GM23338 (cell line): ENCODE measurements at regions not wholly inside any gene's neighbourhood (a gene's known extent, or its start where the extent isn't known, plus 50 kb on each side); places are given as distances from the start of the nearest gene placed in this dataset.

Experiments
- ATAC-seq: fragments of 200-7000 bp; cut with Tn5 transposase; 3 replicates; pipeline ENCODE4 v1.9.1; 2020
- DNase-seq: peaks from one replicate; pipeline ENCODE4 v3.0.0-alpha.2; 2015; ENCODE audit warnings: low spot score
- H2AFZ ChIP-seq: fragments of 200-600 bp; sonication (generic); 2 replicates; pipeline ENCODE4 v1.8.0; 2016; ENCODE audit warnings: antibody characterized with exemption, mild to moderate bottlenecking, moderate library complexity
- H3F3A ChIP-seq: fragments of 200-600 bp; sonication (generic); replicated peaks from 2 replicates; pipeline ENCODE4 v1.8.0; 2017; ENCODE audit warnings: antibody characterized with exemption, mixed run types, low read depth
- H3K27ac ChIP-seq: fragments of 200-600 bp; sonication (generic); 2 replicates; pipeline ENCODE4 v1.6.1; 2016; ENCODE audit warnings: low read depth
- H3K27me3 ChIP-seq: fragments of 200-600 bp; sonication (generic); 2 replicates; pipeline ENCODE4 v1.8.0; 2016; ENCODE audit warnings: mild to moderate bottlenecking, mixed run types, moderate library complexity; ENCODE audit not compliant: insufficient read depth
- H3K36me3 ChIP-seq: fragments of 200-600 bp; sonication (generic); 2 replicates; pipeline ENCODE4 v1.8.0; 2016; ENCODE audit warnings: mild to moderate bottlenecking; ENCODE audit not compliant: insufficient read depth
- H3K4me1 ChIP-seq: fragments of 200-600 bp; sonication (generic); 2 replicates; pipeline ENCODE4 v1.8.0; 2016; ENCODE audit warnings: mild to moderate bottlenecking, moderate library complexity; ENCODE audit not compliant: insufficient read depth
- H3K4me2 ChIP-seq: fragments of 200-600 bp; sonication (generic); 2 replicates; pipeline ENCODE4 v1.7.1; 2017; ENCODE audit warnings: mixed run types
- H3K4me3 ChIP-seq: fragments of 200-600 bp; sonication (generic); 2 replicates; pipeline ENCODE4 v1.6.1; 2016; ENCODE audit warnings: mixed run types
- H3K79me2 ChIP-seq: fragments of 200-600 bp; sonication (generic); replicated peaks from 2 replicates; pipeline ENCODE4 v1.8.0; 2017; ENCODE audit warnings: mild to moderate bottlenecking; ENCODE audit not compliant: insufficient read depth
- H3K9me2 ChIP-seq: fragments of 200-600 bp; sonication (generic); 2 replicates; pipeline ENCODE4 v1.8.0; 2017; ENCODE audit not compliant: insufficient read depth
- H4K20me1 ChIP-seq: fragments of 200-600 bp; sonication (generic); replicated peaks from 2 replicates; pipeline ENCODE4 v1.8.0; 2017; ENCODE audit warnings: mild to moderate bottlenecking; ENCODE audit not compliant: insufficient read depth
- H3K27ac Mint-ChIP-seq: 2 replicates; pipeline ENCODE4 v1.8.0; 2020; ENCODE audit warnings: inconsistent platforms, mild to moderate bottlenecking, moderate library complexity, mixed read lengths
- H3K27me3 Mint-ChIP-seq: 3 replicates; pipeline ENCODE4 v1.8.0; 2022; ENCODE audit warnings: low read depth, mild to moderate bottlenecking, moderate library complexity, mixed read lengths, inconsistent platforms; ENCODE audit not compliant: insufficient read depth, poor library complexity
- H3K36me3 Mint-ChIP-seq: 3 replicates; pipeline ENCODE4 v1.8.0; 2021; ENCODE audit warnings: low read depth, mild to moderate bottlenecking, inconsistent platforms, moderate library complexity, mixed read lengths
- H3K4me1 Mint-ChIP-seq: 3 replicates; pipeline ENCODE4 v1.8.0; 2020; ENCODE audit warnings: mild to moderate bottlenecking, inconsistent platforms, mixed read lengths
- H3K4me3 Mint-ChIP-seq: 3 replicates; pipeline ENCODE4 v1.8.0; 2021; ENCODE audit warnings: moderate library complexity, mild to moderate bottlenecking, inconsistent platforms, mixed read lengths
- H3K9me3 Mint-ChIP-seq: 3 replicates; pipeline ENCODE4 v1.8.0; 2020; ENCODE audit warnings: moderate library complexity, mild to moderate bottlenecking, inconsistent platforms, mixed read lengths
- CREB1 ChIP-seq: fragments of 250-450 bp; sonication (Bioruptor Pico); IDR thresholded peaks from 2 replicates; pipeline ENCODE4 v1.5.0; 2020; ENCODE audit warnings: low read depth, mild to moderate bottlenecking, moderate library complexity
- CTCF ChIP-seq, 2 experiments: fragments of 200-600 bp in 1 of 2; sonication (generic) in 1 of 2; conservative IDR thresholded peaks; 2 replicates each; pipeline versions ENCODE4 v1.5.1 to v1.6.1; 2016 to 2017; ENCODE audit warnings: antibody characterized with exemption in 2 of 2, low read depth in 2 of 2, mild to moderate bottlenecking in 2 of 2, moderate library complexity in 1 of 2
- ETS1 ChIP-seq: IDR thresholded peaks from 2 replicates; pipeline ENCODE4 v1.6.1; 2016; ENCODE audit warnings: antibody characterized with exemption
- EZH2 ChIP-seq: fragments of 200-600 bp; sonication (generic); IDR thresholded peaks from one replicate; pipeline ENCODE4 v1.8.0; 2017; ENCODE audit warnings: antibody characterized with exemption, mild to moderate bottlenecking, low read depth; ENCODE audit not compliant: unreplicated experiment
- EZH2phosphoT487 ChIP-seq: fragments of 200-600 bp; sonication (generic); IDR thresholded peaks from one replicate; pipeline ENCODE4 v1.8.1; 2018; ENCODE audit warnings: antibody characterized with exemption; ENCODE audit not compliant: unreplicated experiment
- JUNB ChIP-seq: IDR thresholded peaks from one replicate; pipeline ENCODE4 v1.6.1; 2016; ENCODE audit warnings: antibody characterized with exemption; ENCODE audit not compliant: unreplicated experiment
- NANOG ChIP-seq: IDR thresholded peaks from 2 replicates; pipeline ENCODE4 v1.6.1; 2016; ENCODE audit warnings: antibody characterized with exemption, borderline replicate concordance
- POLR2AphosphoS5 ChIP-seq: IDR thresholded peaks from 2 replicates; pipeline ENCODE4 v1.6.1; 2016; ENCODE audit warnings: antibody characterized with exemption, low read depth
- ZNF114 ChIP-seq: fragments of 250-450 bp; sonication (Bioruptor Pico); IDR thresholded peaks from 2 replicates; pipeline ENCODE4 v1.5.0; 2020; ENCODE audit warnings: mild to moderate bottlenecking, moderate library complexity

- TF ChIP-seq EZH2phosphoT487 (no peak), JUNB (no peak), EZH2 (no peak), POLR2AphosphoS5 (no peak), NANOG (no peak), CREB1 (CRISPR knock-in tag) (no peak), CTCF (conservative IDR thresholded peaks at IDR 0.05; ENCODE audit: low read depth in 2 of 2) (no peak), ZNF114 (CRISPR knock-in tag) (no peak)
Measured at GRCh38 chr10:71040343-71040742, 152.0 kb upstream of the PCBD1 start (continued).

DNA sequence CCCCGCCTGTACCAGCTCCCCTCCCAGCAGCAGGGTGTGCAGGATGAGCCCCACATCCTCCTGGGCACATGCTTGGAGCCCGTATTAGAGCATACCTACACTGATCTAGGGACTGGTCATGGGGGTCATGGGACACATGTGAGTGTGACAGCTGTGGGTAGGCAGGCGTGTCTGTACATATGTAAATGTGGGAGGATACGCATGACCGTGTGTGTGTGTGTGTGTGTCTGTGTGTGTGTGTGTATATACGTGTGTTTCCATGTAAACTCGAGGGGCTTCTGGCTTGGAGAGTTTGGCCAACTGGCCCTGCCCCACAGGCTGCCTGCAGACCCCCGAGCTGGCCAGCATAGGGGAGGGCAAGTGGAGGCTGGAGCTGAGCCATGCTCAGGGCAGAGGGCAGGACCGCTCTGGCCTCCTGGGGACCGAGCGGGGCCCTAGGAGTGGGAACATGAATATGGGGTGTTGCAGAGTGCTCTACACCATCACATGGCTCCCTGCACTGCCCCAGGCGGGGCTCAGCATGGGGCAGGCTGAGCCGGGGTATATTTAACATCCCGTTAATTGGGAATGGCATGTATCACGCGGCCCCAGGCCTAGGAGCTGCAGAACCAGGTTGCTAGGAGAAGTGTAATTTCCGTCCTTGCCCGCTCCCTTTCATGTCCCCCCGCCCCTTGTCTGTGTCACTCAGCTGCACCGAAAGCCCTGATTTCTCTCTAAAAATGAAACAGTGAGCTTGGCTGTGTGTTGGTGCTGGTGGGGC, 152.7 kb upstream of the PCBD1 start:
- H3K4me2 ChIP-seq, result no peak overlapping the region
- H3K4me1 Mint-ChIP-seq, result peaks cover 5% of the 10 kb centered on the region; the same call in 2 of the 3 replicates
- H3K4me3 ChIP-seq, result no peak overlapping the region
- H3K27me3 Mint-ChIP-seq, result peaks cover 7% of the 10 kb centered on the region
- DNase-seq (no peak), ATAC-seq (peak; percentile 46)
- no peaks in the 10 kb centered on the region for H3K4me1 ChIP-seq
- no peaks in the 10 kb centered on the region for H3K79me2 ChIP-seq
- no peaks in the 10 kb centered on the region for H3K36me3 ChIP-seq
- H3K27ac Mint-ChIP-seq, result no peak overlapping the region
- H3K9me3 Mint-ChIP-seq, result no peaks in the 10 kb centered on the region; the same call in 2 of the 3 replicates
- no peak overlapping the region for H2AFZ ChIP-seq
- no peak overlapping the region for H3K4me3 Mint-ChIP-seq
- no peaks in the 10 kb centered on the region for H3K27me3 ChIP-seq
- TF ChIP-seq EZH2, result no peak
- no peak for TF ChIP-seq ETS1
- no peak for TF ChIP-seq CTCF (conservative IDR thresholded peaks at IDR 0.05; ENCODE audit: low read depth in 2 of 2)
- H4K20me1 ChIP-seq, result no peaks in the 10 kb centered on the region
- H3K36me3 Mint-ChIP-seq, result no peaks in the 10 kb centered on the region
- no peaks in the 10 kb centered on the region for H3F3A ChIP-seq
- H3K9me2 ChIP-seq, result no peaks in the 10 kb centered on the region
- H3K27ac ChIP-seq, result no peak overlapping the region
